Hematopoietic multipotent progenitor cell treated with erythropoietin and hydrocortisone succinate and interleukin-3 and kit ligand, for 6 days (in vitro differentiated cells): ENCODE measurements at regions not wholly inside any gene's neighbourhood (a gene's known extent, or its start where the extent isn't known, plus 50 kb on each side); places are given as distances from the start of the nearest gene placed in this dataset.
"Not testable (repeated sequence)": the region's sequence is repeated elsewhere in the genome, so short reads cannot be mapped to it uniquely, and the experiment has no call there.

Experiments used
- DNase-seq: peaks from one replicate; pipeline ENCODE4 v3.0.0-alpha.2; 2015

- no peak for DNase-seq
Observed at GRCh38 chr2:212766921-212767320, 228.3 kb upstream of the ERBB4 start.

- no peak for DNase-seq
Observed at GRCh38 chr2:212752730-212753351, 214.2 kb upstream of the ERBB4 start.

- DNase-seq = no peak
Observed at GRCh38 chr2:212745359-212745758, 206.8 kb upstream of the ERBB4 start.

DNA sequence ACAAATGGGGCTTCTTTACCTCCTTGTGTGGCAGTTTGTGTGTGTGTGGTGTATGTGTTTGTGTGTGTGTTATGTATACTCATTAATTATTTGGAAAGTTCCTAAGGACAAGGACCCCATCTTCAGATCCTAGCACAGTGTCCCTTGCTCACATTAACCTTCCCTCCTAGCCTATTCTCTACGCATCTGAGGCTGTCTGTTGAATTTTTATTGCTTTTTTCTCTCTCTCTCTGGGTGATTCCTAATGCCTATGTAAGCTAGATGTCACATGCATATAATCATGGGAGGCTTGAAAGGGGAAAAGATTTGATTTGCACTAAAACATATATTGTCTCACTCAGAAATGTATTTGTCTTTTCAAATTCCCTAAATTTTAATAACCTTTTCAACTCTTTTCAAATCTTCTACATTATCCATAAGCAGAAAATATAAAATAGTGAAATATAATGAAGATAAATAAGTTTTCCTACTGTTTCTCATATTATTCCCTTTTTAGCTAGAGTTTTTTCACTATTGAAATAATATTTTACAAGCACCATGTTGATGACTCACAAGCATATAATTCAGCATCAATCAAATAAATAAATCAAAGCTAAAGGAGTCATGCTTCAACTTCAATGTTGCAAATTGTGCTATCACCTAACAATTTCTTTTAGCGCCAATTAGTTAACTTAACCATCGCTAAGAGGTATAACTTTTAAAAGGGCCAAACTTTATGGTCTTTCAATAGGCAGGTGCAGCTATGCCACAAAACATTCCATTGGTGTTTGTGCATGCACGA lies 199.0 kb upstream of the ERBB4 start:
- no peak for DNase-seq

GRCh38 chr2:212736385-212736726 lies 197.8 kb upstream of the ERBB4 start:
- no peak for DNase-seq

DNA sequence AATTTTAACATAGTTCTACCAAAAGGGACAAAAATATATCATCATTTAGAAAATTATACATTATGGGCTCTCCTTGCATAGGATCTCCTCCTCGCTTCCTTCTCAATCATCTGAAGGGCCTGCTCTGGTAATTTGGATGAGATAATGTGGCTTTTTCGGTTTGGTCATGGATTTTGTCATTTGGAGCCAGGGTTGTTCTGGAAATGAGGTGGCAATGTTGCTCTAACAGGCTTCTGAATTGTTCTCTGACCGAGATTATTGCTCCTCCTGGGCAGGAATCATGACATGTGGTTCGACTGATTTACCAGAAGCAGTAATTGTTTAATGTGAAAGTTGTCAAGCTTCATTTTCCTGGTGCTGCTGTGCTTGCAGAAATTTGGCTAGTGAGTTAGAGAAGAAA lies 194.7 kb upstream of the ERBB4 start:
- no peak for DNase-seq

GRCh38 chr2:212732860-212733259 lies 194.3 kb upstream of the ERBB4 start:
- peak; percentile 5 for DNase-seq

DNA sequence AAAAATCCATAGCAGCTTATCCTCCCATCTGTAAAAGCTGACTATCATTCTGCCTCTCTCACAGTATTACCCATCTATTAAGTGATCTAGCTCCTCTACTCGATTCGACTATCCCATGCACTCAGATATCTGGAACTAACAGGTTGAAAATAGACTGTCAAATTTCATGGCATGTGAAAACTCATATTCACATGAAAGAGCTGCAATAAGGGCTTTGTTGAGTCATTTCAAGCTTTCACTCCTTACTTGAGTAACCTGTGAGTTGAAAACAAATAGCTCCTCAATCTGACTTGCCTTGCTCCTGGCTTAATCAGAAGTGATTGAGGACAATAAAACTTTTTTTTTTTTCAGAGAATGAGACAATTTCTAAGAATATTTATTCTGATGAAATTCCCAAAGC lies 192.4 kb upstream of the ERBB4 start:
- no peak for DNase-seq

DNA sequence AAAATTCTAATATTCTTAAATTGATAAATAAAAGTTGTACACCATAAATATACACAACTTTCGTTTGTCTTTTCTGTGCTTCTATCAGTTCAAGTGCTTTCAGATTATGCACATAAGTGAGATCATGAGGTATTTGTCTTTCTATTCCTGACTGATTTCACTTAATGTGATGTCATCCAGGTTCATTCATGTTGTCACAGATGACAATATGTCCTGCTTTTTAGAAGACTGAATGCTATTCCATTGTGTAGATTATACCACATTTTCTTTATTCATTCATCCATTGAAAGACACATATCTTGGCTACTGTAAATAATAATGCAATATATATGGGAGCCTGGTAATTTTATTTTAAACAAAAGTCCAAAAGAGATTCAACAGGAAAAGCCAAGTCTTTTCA lies 190.1 kb upstream of the ERBB4 start:
- no peak for DNase-seq

- no peak for DNase-seq
Observed at GRCh38 chr2:212727751-212728150, 189.1 kb upstream of the ERBB4 start.

GRCh38 chr2:212726403-212726802 lies 187.8 kb upstream of the ERBB4 start:
- no peak for DNase-seq

- DNase-seq = no peak
Observed at GRCh38 chr2:212725180-212725579, 186.6 kb upstream of the ERBB4 start.

DNA sequence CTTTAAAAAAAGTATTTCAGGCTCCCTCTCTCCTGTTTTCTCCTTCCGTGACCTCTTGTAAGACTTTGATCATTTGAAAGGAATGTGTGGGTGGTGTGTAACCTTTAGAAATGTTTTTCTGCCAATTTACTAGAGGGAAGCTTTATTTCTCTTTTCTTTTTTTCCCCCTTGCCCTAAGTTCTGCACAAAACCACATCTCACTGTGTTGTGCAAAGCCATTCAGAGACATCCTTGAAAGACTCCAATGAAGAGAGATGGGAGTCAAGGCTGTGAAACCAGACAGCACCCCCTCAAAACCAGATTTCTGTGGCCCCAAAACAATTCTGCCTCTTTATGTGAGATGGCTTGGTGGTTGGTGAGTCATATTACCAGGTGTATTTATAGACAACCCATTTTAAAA lies 184.6 kb upstream of the ERBB4 start:
- no peak for DNase-seq

GRCh38 chr2:212722046-212722445 lies 183.4 kb upstream of the ERBB4 start:
- no peak for DNase-seq

- DNase-seq = no peak
Observed at GRCh38 chr2:212721026-212721451, 182.4 kb upstream of the ERBB4 start.

GRCh38 chr2:212715411-212715810 lies 176.8 kb upstream of the ERBB4 start:
- not testable (repeated sequence) for DNase-seq

DNA sequence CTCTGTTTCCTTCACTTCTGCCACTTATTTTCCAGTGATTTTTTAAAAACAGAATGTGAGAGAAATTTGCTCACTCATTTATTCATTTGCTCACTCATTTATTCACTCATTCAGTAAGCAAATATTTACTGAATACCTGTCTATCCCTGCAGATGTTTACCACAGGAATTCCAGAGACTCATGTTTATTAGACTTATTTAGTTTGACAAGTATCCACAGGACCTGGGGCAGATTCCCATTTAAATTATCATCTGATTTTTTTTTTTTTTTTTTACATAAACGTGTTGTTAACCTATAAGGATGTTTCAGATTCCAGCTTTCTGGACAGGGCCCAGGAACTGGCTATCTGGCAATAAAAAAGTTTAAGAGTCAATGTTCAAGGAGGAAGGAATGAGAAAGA lies 175.1 kb upstream of the ERBB4 start:
- no peak for DNase-seq

DNA sequence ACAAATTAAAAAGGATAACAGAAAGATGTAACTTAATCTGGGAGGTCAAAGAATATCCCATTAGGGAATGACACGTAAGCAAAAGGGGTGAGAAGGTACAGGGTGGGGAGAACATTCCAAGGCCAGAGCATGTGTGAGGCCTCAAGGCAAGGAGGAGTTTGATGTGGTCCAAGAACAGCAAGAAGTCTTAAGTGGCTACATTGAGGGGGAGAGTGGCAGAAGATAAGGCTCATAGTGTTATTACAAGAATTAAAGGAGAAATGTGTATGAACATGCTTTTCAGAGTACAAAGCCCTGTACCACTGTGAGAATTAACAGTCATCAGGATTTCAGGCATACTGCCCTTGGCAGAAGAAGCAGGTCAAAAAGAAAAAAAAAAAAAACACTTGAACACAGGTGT lies 174.4 kb upstream of the ERBB4 start:
- DNase-seq = no peak

- no peak for DNase-seq
Observed at GRCh38 chr2:212712466-212712865, 173.9 kb upstream of the ERBB4 start.

- DNase-seq = no peak
Observed at GRCh38 chr2:212711856-212712255, 173.3 kb upstream of the ERBB4 start.

DNA sequence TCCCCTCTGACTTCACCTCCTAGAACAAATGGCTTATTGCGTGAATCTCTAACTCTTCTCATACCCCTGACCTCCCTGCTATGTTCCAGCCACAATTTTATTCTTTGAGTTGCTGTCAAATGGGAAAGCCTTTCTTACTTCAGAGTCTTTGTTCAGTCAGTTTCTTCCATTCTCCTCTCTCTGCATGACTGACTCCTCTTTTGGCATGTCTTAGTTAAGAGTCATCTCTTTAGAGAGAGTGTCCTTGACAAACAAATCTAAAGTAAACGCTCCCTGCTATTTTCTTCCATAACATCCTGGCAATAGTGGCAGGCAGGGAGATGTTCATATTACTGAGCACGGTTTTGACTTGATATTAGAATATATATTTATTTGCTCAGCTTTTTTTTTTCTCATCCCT lies 170.7 kb upstream of the ERBB4 start:
- no peak for DNase-seq

GRCh38 chr2:212708355-212708754 lies 169.8 kb upstream of the ERBB4 start:
- DNase-seq = no peak

GRCh38 chr2:212695426-212695825 lies 156.8 kb upstream of the ERBB4 start:
- no peak for DNase-seq

- no peak for DNase-seq
Observed at GRCh38 chr2:212694398-212694797, 155.8 kb upstream of the ERBB4 start.

DNA sequence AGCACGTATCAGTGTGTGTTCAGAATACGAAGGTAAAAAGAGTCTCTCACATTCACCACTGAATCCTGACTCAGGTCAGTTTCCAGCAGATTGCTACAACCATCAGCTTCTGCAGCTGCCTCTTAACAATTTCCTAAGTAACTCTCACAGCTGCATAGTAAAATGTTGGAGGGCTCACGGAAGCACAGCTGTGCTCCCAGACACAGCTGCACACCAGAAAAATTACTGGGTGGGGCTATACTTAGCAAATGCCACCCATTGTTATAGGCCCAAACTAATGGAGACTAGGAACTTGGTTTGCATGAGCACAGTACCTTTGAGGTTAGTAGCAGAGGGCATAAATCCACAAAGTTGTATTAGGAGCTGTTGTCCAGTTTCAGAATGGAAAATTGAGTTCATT lies 153.9 kb upstream of the ERBB4 start:
- no peak for DNase-seq
